Trophoblast cell (in vitro differentiated cells and primary cell): ENCODE measurements at regions not wholly inside any gene's neighbourhood (a gene's known extent, or its start where the extent isn't known, plus 50 kb on each side); places are given as distances from the start of the nearest gene placed in this dataset.
"Not testable (repeated sequence)": the region's sequence is repeated elsewhere in the genome, so short reads cannot be mapped to it uniquely, and the experiment has no call there.

Experiments
- DNase-seq, 2 donors: peaks; one replicate each; pipeline ENCODE4 v3.0.0-alpha.2; 2016
- H2AFZ ChIP-seq: 2 replicates; pipeline ENCODE4 v1.6.1; 2013; ENCODE audit warnings: low read length, moderate library complexity, mild to moderate bottlenecking; ENCODE audit not compliant: insufficient read depth, poor library complexity
- H2AK5ac ChIP-seq: 2 replicates; pipeline ENCODE4 v1.6.1; 2013; ENCODE audit warnings: mild to moderate bottlenecking, low read length
- H2BK120ac ChIP-seq: 2 replicates; pipeline ENCODE4 v1.6.1; 2013; ENCODE audit warnings: low read length, mild to moderate bottlenecking, moderate library complexity; ENCODE audit not compliant: insufficient read depth, poor library complexity
- H2BK12ac ChIP-seq: 2 replicates; pipeline ENCODE4 v1.6.1; 2013; ENCODE audit warnings: mild to moderate bottlenecking, low read length, moderate library complexity
- H2BK5ac ChIP-seq: 2 replicates; pipeline ENCODE4 v1.6.1; 2013; ENCODE audit warnings: low read length, low read depth, moderate library complexity, mild to moderate bottlenecking; ENCODE audit not compliant: poor library complexity
- H3K14ac ChIP-seq: 2 replicates; pipeline ENCODE4 v1.6.1; 2013; ENCODE audit warnings: mild to moderate bottlenecking, low read length
- H3K18ac ChIP-seq: 2 replicates; pipeline ENCODE4 v1.6.1; 2013; ENCODE audit warnings: mild to moderate bottlenecking, low read length
- H3K23ac ChIP-seq: 2 replicates; pipeline ENCODE4 v1.6.1; 2013; ENCODE audit warnings: low read length
- H3K27ac ChIP-seq: 2 replicates; pipeline ENCODE4 v1.5.1; 2013; ENCODE audit warnings: low read depth, mild to moderate bottlenecking, inconsistent platforms, low read length, moderate library complexity
- H3K27me3 ChIP-seq: 2 replicates; pipeline ENCODE4 v1.6.1; 2013; ENCODE audit warnings: inconsistent platforms, mild to moderate bottlenecking, low read length, moderate library complexity; ENCODE audit not compliant: insufficient read depth
- H3K36me3 ChIP-seq, 2 experiments: 1 replicate in 1 of 2; 2 replicates in 1 of 2; pipeline ENCODE4 v1.6.1; 2013; ENCODE audit warnings: low read length in 2 of 2, mild to moderate bottlenecking in 2 of 2, moderate library complexity in 1 of 2; ENCODE audit not compliant: insufficient read depth in 2 of 2, control insufficient read depth in 1 of 2
- H3K4ac ChIP-seq: 2 replicates; pipeline ENCODE4 v1.6.1; 2013; ENCODE audit warnings: low read depth, mild to moderate bottlenecking, low read length, moderate library complexity
- H3K4me1 ChIP-seq, 2 experiments: 1 replicate in 1 of 2; 2 replicates in 1 of 2; pipeline ENCODE4 v1.6.1; 2013; ENCODE audit warnings: low read length in 2 of 2, mild to moderate bottlenecking in 2 of 2, moderate library complexity in 1 of 2; ENCODE audit not compliant: insufficient read depth in 2 of 2, control insufficient read depth in 1 of 2
- H3K4me2 ChIP-seq: 2 replicates; pipeline ENCODE4 v1.6.1; 2013; ENCODE audit warnings: inconsistent platforms, mild to moderate bottlenecking, low read length, moderate library complexity
- H3K4me3 ChIP-seq: 2 replicates; pipeline ENCODE4 v1.5.1; 2013; ENCODE audit warnings: mild to moderate bottlenecking, low read depth, low read length, inconsistent platforms
- H3K79me1 ChIP-seq: one replicate; pipeline ENCODE4 v1.6.1; 2013; ENCODE audit warnings: low read length
- H3K79me2 ChIP-seq: 2 replicates; pipeline ENCODE4 v1.6.1; 2013; ENCODE audit warnings: low read length, mild to moderate bottlenecking; ENCODE audit not compliant: control insufficient read depth, insufficient read depth, poor library complexity
- H3K9ac ChIP-seq: 2 replicates; pipeline ENCODE4 v1.6.1; 2013; ENCODE audit warnings: mild to moderate bottlenecking, low read length
- H3K9me3 ChIP-seq: 2 replicates; pipeline ENCODE4 v1.6.1; 2013; ENCODE audit warnings: low read depth, mild to moderate bottlenecking, control low read depth, inconsistent platforms, low read length; ENCODE audit not compliant: insufficient read depth
- H4K12ac ChIP-seq: 2 replicates; pipeline ENCODE4 v1.6.1; 2013; ENCODE audit warnings: low read depth, mild to moderate bottlenecking, low read length, moderate library complexity
- H4K8ac ChIP-seq: 2 replicates; pipeline ENCODE4 v1.6.1; 2013; ENCODE audit warnings: low read depth, mild to moderate bottlenecking, low read length, moderate library complexity
- H4K91ac ChIP-seq: one replicate; pipeline ENCODE4 v1.6.1; 2013; ENCODE audit warnings: low read depth, mild to moderate bottlenecking, low read length, moderate library complexity
- WGBS: extraction: QIAGEN DNeasy Blood & Tissue Kit; methylation state at CpG from one replicate; pipeline ENCODE4 v1.1.7; 2013; ENCODE audit warnings: missing lambda C conversion rate; ENCODE audit not compliant: insufficient read length, insufficient coverage; ENCODE audit errors: extremely low coverage; 5-methylcytosine and 5-hydroxymethylcytosine counted together

GRCh38 chr2:166686057-166686456 is 192.0 kb upstream of the SCN7A start:
- not testable (repeated sequence) for H3K23ac ChIP-seq, H3K4me3 ChIP-seq, H2AK5ac ChIP-seq, H3K27me3 ChIP-seq, H3K27ac ChIP-seq, H4K8ac ChIP-seq, H3K9ac ChIP-seq, H4K12ac ChIP-seq, DNase-seq, H3K18ac ChIP-seq, H3K14ac ChIP-seq, H3K79me2 ChIP-seq, H4K91ac ChIP-seq, H3K4me2 ChIP-seq, H2AFZ ChIP-seq, H3K4me1 ChIP-seq, H3K9me3 ChIP-seq, H2BK120ac ChIP-seq, H3K4ac ChIP-seq, H3K79me1 ChIP-seq, H2BK12ac ChIP-seq, H3K36me3 ChIP-seq, H2BK5ac ChIP-seq
- WGBS: no CpG with 5 or more reads among the region's 4 CpGs

DNA sequence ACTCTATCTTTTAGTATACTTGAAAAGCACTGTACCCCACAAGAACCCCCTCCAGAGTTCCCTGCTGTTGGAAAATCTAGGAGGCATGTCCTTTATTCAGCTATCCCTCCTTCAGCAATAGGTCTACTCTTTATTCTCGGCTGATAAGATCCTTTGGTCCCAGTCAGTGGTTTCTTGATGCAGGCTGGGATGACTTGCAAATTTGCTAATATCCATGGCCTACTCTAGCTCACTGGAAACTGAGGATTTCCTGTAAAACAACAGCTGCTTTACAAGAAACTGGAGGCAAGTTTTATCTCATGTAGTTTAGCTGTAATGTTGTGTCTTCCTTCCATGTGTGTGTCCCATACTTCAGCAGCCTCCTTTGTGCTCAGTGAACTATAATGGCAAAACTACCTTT is 183.9 kb upstream of the SCN7A start:
- Histone ChIP-seq H3K79me2 (no peaks in the 10 kb centered on the region), H3K4me3 (no peak overlapping the region), H3K23ac (no peak overlapping the region), H3K27me3 (no peaks in the 10 kb centered on the region), H4K91ac (no peak overlapping the region), H3K4me1 (no peaks in the 10 kb centered on the region), H3K9ac (no peak overlapping the region), H2AFZ (no peak overlapping the region), H3K18ac (no peak overlapping the region), H3K4me2 (no peak overlapping the region), H2BK5ac (no peak overlapping the region), H3K14ac (no peak overlapping the region), H2BK12ac (no peak overlapping the region), H3K27ac (no peak overlapping the region), H2BK120ac (no peak overlapping the region), H4K12ac (no peak overlapping the region), H3K4ac (no peak overlapping the region), H3K36me3 (no peaks in the 10 kb centered on the region), H3K79me1 (no peaks in the 10 kb centered on the region), H3K9me3 (no peaks in the 10 kb centered on the region), H2AK5ac (no peak overlapping the region), H4K8ac (no peak overlapping the region)
- DNase-seq: no peak
- WGBS: no CpG with 5 or more reads among the region's 1 CpG

DNA sequence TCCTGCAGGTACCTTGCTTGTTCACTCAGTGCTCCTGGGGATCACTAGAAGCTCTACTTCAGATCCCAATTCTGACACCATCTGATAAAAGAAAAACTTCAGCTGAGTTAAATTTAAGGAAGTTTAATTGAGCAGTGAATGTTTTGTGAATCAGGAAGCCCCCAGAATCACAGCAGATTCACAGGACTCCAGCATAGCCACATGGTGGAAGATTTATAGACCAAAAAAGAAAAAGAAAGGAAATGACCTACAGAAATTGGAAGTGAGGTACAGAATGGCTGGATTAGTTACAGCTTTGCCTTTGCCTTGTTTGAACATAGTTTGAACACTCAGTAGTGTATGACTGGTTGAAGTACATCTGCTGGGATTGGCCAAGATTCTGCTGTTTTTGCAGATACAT is 182.7 kb upstream of the SCN7A start:
- Histone ChIP-seq H3K4me2 (no peak overlapping the region), H3K27me3 (no peaks in the 10 kb centered on the region), H3K36me3 (no peaks in the 10 kb centered on the region), H3K4me1 (no peaks in the 10 kb centered on the region), H2BK5ac (no peak overlapping the region), H3K9me3 (no peaks in the 10 kb centered on the region), H4K91ac (no peak overlapping the region), H3K18ac (no peak overlapping the region), H3K79me1 (no peaks in the 10 kb centered on the region), H2BK120ac (no peak overlapping the region), H4K12ac (no peak overlapping the region), H2AFZ (no peak overlapping the region), H3K4ac (no peak overlapping the region), H3K14ac (no peak overlapping the region), H3K23ac (no peak overlapping the region), H3K4me3 (no peak overlapping the region), H2BK12ac (no peak overlapping the region), H3K27ac (no peak overlapping the region), H3K79me2 (no peaks in the 10 kb centered on the region), H3K9ac (no peak overlapping the region), H4K8ac (no peak overlapping the region), H2AK5ac (no peak overlapping the region)
- DNase-seq: no peak

DNA sequence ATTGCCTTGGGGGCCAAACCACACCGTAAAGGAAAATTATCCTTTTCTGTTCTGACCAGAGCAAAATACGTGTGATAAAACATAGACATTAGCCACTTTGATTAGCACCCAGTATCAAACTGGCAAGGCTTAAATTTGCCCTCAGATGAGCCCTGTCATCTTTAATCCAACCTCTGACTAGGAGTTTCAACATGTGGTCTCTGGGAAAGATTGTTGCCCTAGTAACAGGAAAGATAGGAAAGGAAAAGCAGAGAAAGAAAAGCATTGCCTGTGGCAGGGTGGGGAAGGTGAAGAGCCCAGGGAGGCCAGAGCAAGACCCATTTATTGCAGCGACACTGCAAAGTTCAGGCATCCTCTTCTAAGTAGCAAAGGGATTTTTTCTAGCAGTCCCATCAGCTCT is 181.5 kb upstream of the SCN7A start:
- Histone ChIP-seq H3K79me2 (no peaks in the 10 kb centered on the region), H3K18ac (no peak overlapping the region), H3K9me3 (no peaks in the 10 kb centered on the region), H3K14ac (no peak overlapping the region), H2BK12ac (no peak overlapping the region), H4K12ac (no peak overlapping the region), H3K4me1 (no peaks in the 10 kb centered on the region), H2BK120ac (no peak overlapping the region), H3K27ac (no peak overlapping the region), H2AK5ac (no peak overlapping the region), H3K27me3 (no peaks in the 10 kb centered on the region), H2BK5ac (no peak overlapping the region), H3K4ac (no peak overlapping the region), H2AFZ (no peak overlapping the region), H4K8ac (no peak overlapping the region), H3K9ac (no peak overlapping the region), H3K36me3 (no peaks in the 10 kb centered on the region), H3K4me3 (no peak overlapping the region), H3K4me2 (no peak overlapping the region), H3K79me1 (no peaks in the 10 kb centered on the region), H3K23ac (no peak overlapping the region), H4K91ac (no peak overlapping the region)
- no peak for DNase-seq
- WGBS: no CpG with 5 or more reads among the region's 3 CpGs

DNA sequence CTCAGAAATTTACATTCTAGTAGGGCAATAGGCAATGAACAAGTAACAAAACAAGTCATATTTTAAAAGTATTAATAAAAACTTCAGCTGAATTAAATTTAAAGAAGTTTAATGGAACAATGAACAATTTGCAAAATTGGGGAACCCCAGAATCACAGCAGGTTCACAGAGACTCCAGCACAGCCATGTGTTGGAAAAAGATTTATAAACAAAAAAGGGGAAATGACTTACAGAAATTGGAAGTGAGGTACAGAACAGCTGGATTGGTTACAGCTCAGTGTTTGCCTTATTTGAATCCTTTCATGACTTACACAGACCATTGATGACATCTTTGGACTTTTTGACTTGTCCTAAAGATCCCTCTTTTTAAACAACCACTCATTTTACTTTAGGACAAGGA is 179.9 kb upstream of the SCN7A start:
- no peaks in the 10 kb centered on the region for H3K9me3 ChIP-seq
- H3K79me2 ChIP-seq: no peaks in the 10 kb centered on the region
- H4K8ac ChIP-seq: no peak overlapping the region
- H3K4ac ChIP-seq: no peak overlapping the region
- H2BK5ac ChIP-seq: no peak overlapping the region
- H3K4me1 ChIP-seq: no peaks in the 10 kb centered on the region
- no peak overlapping the region for H2BK12ac ChIP-seq
- no peak for DNase-seq
- H3K27ac ChIP-seq: no peak overlapping the region
- H3K4me2 ChIP-seq: no peak overlapping the region
- no peak overlapping the region for H4K91ac ChIP-seq
- H3K36me3 ChIP-seq: no peaks in the 10 kb centered on the region
- no peak overlapping the region for H4K12ac ChIP-seq
- H3K23ac ChIP-seq: no peak overlapping the region
- no peak overlapping the region for H2AFZ ChIP-seq
- H3K4me3 ChIP-seq: no peak overlapping the region
- no peaks in the 10 kb centered on the region for H3K79me1 ChIP-seq
- no peak overlapping the region for H3K14ac ChIP-seq
- H2AK5ac ChIP-seq: no peak overlapping the region
- no peak overlapping the region for H3K9ac ChIP-seq
- no peaks in the 10 kb centered on the region for H3K27me3 ChIP-seq
- no peak overlapping the region for H3K18ac ChIP-seq
- H2BK120ac ChIP-seq: no peak overlapping the region
